Esophagus muscularis mucosa (tissue), 3 donors: ENCODE measurements at regions not wholly inside any gene's neighbourhood (a gene's known extent, or its start where the extent isn't known, plus 50 kb on each side); places are given as distances from the start of the nearest gene placed in this dataset.

Source experiments
- CTCF ChIP-seq, 3 experiments: fragments of 200-600 bp in 2 of 3; fragments of 450-650 bp in 1 of 3; sonication (generic) in 2 of 3; IDR thresholded peaks; one replicate each; pipeline ENCODE4 v1.5.1; 2017 to 2019; ENCODE audit warnings: antibody characterized with exemption in 3 of 3, mild to moderate bottlenecking in 2 of 3, moderate library complexity in 1 of 3
- POLR2A ChIP-seq: fragments of 450-650 bp; IDR thresholded peaks from one replicate; pipeline ENCODE4 v1.6.1; 2017; ENCODE audit warnings: antibody characterized with exemption, moderate library complexity, mild to moderate bottlenecking, low read depth
- POLR2AphosphoS5 ChIP-seq, 2 donors: sonication (generic); formaldehyde crosslinking; IDR thresholded peaks; one replicate each; pipeline ENCODE4 v1.6.1; 2017; ENCODE audit warnings: antibody characterized with exemption in 2 of 2

DNA sequence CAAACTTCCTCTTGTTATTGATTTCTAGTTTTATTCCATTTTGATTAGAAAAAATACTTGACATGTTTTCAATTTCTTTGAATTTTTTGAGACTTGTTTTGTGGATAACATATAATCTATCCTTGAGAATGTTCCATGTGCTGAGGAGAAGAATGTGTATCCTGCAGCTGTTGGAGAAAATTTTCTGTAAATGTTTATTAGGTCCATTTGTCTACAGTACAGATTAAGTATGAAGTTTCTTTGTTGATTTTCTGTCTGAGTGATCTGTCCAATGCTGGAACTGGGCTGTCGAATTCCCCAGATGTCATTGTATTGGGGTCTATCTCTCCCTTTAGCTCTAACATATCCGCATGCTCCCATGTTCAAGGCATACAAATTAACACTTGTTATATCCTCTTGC is 251.2 kb downstream of the CSNK1G3 start:
- TF ChIP-seq CTCF (IDR thresholded peaks at IDR 0.05) (no peak), POLR2A (no peak), POLR2AphosphoS5 (IDR thresholded peaks at IDR 0.05) (no peak)
